Stimulated activated naive CD8-positive, alpha-beta T cell treated with anti-CD3 and anti-CD28 coated beads, Interleukin-15, Interleukin-2, amounts not matched to agents 100 ng/mL and 50 ng/mL, for 24 hours (primary cell): ENCODE measurements at regions not wholly inside any gene's neighbourhood (a gene's known extent, or its start where the extent isn't known, plus 50 kb on each side); places are given as distances from the start of the nearest gene placed in this dataset.

ENCODE experiments used
- H3K27ac Mint-ChIP-seq: one replicate; pipeline ENCODE4 v1.8.0; 2021; ENCODE audit warnings: mild to moderate bottlenecking, mixed read lengths
- H3K27me3 Mint-ChIP-seq: one replicate; pipeline ENCODE4 v1.8.0; 2021; ENCODE audit warnings: mixed read lengths
- H3K36me3 Mint-ChIP-seq: one replicate; pipeline ENCODE4 v1.8.0; 2021; ENCODE audit warnings: low read depth, mixed read lengths
- H3K4me1 Mint-ChIP-seq: one replicate; pipeline ENCODE4 v1.8.0; 2021; ENCODE audit warnings: low read depth, mixed read lengths
- H3K4me3 Mint-ChIP-seq: one replicate; pipeline ENCODE4 v1.8.0; 2021; ENCODE audit warnings: mild to moderate bottlenecking, mixed read lengths
- H3K9me3 Mint-ChIP-seq: one replicate; pipeline ENCODE4 v1.8.0; 2021; ENCODE audit warnings: mixed read lengths

- no peaks in the 10 kb centered on the region for H3K36me3 Mint-ChIP-seq
- H3K27me3 Mint-ChIP-seq: no peaks in the 10 kb centered on the region
- H3K4me1 Mint-ChIP-seq: no peaks in the 10 kb centered on the region
- H3K4me3 Mint-ChIP-seq: no peak overlapping the region
- H3K9me3 Mint-ChIP-seq: no peaks in the 10 kb centered on the region
- no peak overlapping the region for H3K27ac Mint-ChIP-seq
These were observed 551.9 kb downstream of the BNC2 start for GRCh38 chr9:16318516-16319060.

DNA sequence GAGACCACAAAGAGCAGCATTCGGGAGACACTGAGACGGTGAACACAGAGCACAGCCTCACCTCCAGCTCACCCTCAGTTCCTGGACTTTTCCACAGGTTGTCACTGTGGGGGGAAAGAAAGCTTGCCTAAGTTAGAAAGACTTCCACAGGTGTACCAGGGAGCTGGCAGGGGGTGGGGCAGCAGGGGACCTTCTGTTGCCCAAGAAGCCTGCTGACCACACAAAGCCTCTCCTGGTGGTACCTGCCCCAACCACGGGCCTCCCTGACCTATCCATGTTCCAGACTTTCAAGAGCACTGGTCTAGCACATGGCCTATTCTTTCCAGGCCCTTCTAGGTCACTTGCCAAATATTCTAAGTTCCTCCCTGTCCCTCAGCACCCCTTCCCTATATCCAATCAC lies 550.8 kb downstream of the BNC2 start:
- no peaks in the 10 kb centered on the region for H3K4me1 Mint-ChIP-seq
- H3K27ac Mint-ChIP-seq: no peak overlapping the region
- H3K9me3 Mint-ChIP-seq: no peaks in the 10 kb centered on the region

DNA sequence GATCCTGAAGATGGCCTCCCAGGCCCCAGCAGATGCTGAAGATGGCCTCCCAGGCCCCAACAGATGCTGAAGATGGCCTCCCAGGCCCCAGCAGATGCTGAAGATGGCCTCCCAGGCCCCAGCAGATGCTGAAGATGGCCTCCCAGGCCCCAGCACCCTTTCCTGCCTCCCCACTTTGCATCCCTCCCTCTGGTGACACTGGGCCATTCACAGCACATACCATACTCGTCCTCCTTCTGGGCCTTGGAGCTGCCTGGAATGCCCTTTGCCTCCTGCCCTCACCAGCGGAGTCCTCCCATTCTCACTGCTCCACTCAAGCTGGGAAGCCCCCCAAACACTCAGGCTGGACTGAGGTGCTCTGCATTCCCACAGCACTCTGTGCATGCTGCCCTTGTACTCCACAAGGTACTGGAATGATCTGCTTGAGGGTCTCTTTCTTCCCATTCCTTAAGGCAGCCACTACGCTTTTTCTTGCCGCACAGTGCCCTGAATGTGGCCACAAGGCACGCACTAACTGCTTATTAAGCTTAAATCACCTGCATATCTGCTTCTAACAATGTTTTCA lies 550.0 kb downstream of the BNC2 start:
- no peak overlapping the region for H3K27ac Mint-ChIP-seq
- no peaks in the 10 kb centered on the region for H3K9me3 Mint-ChIP-seq
- H3K4me3 Mint-ChIP-seq: no peak overlapping the region
- H3K36me3 Mint-ChIP-seq: no peaks in the 10 kb centered on the region
- no peaks in the 10 kb centered on the region for H3K4me1 Mint-ChIP-seq
- H3K27me3 Mint-ChIP-seq: no peaks in the 10 kb centered on the region

More for the DNA sequence above, 550.8 kb downstream of the BNC2 start:
- H3K4me3 Mint-ChIP-seq: no peak overlapping the region
- no peaks in the 10 kb centered on the region for H3K36me3 Mint-ChIP-seq
- H3K27me3 Mint-ChIP-seq: no peaks in the 10 kb centered on the region

- Mint-ChIP-seq H3K27ac (no peak overlapping the region), H3K4me1 (no peaks in the 10 kb centered on the region), H3K27me3 (no peaks in the 10 kb centered on the region), H3K9me3 (no peaks in the 10 kb centered on the region), H3K4me3 (no peak overlapping the region), H3K36me3 (no peaks in the 10 kb centered on the region)
These were observed 548.9 kb downstream of the BNC2 start for GRCh38 chr9:16321461-16322119.

DNA sequence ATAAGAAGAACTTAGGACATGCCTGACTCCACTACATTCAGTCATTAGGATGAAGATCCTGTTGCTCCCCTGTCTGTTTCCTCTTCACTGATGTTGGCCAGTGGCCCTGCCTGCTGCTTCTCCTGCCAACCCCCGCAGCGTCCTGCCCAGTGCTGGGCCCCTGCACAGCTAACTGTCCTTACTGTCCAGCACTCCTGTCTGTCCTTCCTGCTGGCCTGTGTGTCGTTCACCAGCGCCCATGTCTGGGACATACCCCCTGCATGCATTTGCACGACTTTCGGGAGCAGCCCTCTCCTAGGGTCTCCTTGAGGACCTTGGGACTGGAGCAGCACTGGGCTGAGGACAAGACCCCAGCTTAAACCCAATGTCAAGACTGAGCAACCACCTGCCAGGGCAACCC lies 547.6 kb downstream of the BNC2 start:
- H3K36me3 Mint-ChIP-seq: no peaks in the 10 kb centered on the region
- H3K9me3 Mint-ChIP-seq: no peaks in the 10 kb centered on the region
- no peaks in the 10 kb centered on the region for H3K27me3 Mint-ChIP-seq
- H3K27ac Mint-ChIP-seq: no peak overlapping the region
- no peak overlapping the region for H3K4me3 Mint-ChIP-seq
- no peaks in the 10 kb centered on the region for H3K4me1 Mint-ChIP-seq

DNA sequence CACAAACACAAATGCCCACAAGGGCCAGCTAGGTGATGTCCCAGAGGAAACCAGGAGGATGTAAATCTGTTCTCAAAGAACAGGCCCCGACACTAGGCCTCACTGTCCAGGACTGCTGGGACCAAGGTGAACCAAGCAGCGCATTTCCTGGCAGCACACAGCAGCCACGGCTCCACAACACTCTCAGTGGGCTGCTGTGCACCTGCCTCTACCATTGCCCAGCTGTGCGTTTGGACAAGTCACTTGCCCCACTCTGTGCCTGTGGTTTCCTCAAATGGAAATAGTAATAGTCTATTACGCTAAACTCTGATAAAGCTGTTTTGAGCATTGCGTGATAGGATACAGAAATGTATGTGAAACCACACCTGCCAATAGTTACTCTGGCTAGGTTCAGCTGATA lies 544.5 kb downstream of the BNC2 start:
- H3K27ac Mint-ChIP-seq: no peak overlapping the region
- no peaks in the 10 kb centered on the region for H3K9me3 Mint-ChIP-seq
- no peaks in the 10 kb centered on the region for H3K36me3 Mint-ChIP-seq
- no peaks in the 10 kb centered on the region for H3K27me3 Mint-ChIP-seq
- H3K4me1 Mint-ChIP-seq: no peaks in the 10 kb centered on the region
- no peak overlapping the region for H3K4me3 Mint-ChIP-seq

- Mint-ChIP-seq H3K27ac (no peak overlapping the region), H3K27me3 (no peaks in the 10 kb centered on the region), H3K4me1 (no peaks in the 10 kb centered on the region), H3K9me3 (no peaks in the 10 kb centered on the region), H3K36me3 (no peaks in the 10 kb centered on the region), H3K4me3 (no peak overlapping the region)
These were observed 542.1 kb downstream of the BNC2 start for GRCh38 chr9:16328349-16328748.

- Mint-ChIP-seq H3K27me3 (no peaks in the 10 kb centered on the region), H3K9me3 (no peaks in the 10 kb centered on the region), H3K4me3 (no peak overlapping the region), H3K4me1 (no peaks in the 10 kb centered on the region), H3K36me3 (no peaks in the 10 kb centered on the region), H3K27ac (no peak overlapping the region)
These were observed 540.8 kb downstream of the BNC2 start for GRCh38 chr9:16329671-16330113.

GRCh38 chr9:16331031-16331430 lies 539.4 kb downstream of the BNC2 start:
- Mint-ChIP-seq H3K27me3 (no peaks in the 10 kb centered on the region), H3K4me1 (no peaks in the 10 kb centered on the region), H3K9me3 (peaks cover under 1% of the 10 kb centered on the region), H3K4me3 (no peak overlapping the region), H3K36me3 (no peaks in the 10 kb centered on the region), H3K27ac (no peak overlapping the region)

- Mint-ChIP-seq H3K27ac (no peak overlapping the region), H3K27me3 (no peaks in the 10 kb centered on the region), H3K4me3 (no peak overlapping the region), H3K36me3 (no peaks in the 10 kb centered on the region), H3K4me1 (no peaks in the 10 kb centered on the region), H3K9me3 (peaks cover 3% of the 10 kb centered on the region)
These were observed 538.9 kb downstream of the BNC2 start for GRCh38 chr9:16331527-16331926.

DNA sequence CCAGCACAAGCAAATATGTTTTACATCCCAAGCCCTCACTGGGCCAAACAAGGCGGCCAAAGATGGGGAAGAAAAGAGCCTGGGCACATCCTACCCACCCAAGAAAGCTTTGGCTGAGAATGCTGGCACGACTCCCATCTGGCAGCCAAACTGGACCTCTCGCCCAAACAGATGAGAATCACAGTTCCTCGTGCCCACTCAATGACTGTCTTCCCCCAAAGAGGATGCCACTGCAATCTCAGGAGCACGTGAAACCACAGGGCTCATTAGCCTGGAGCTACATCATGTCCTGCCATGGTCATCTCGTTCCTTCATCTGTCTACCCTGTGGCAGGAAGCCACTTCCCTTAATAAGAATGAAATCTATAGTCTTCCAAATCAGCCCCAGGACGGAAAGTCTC lies 536.8 kb downstream of the BNC2 start:
- Mint-ChIP-seq H3K4me1 (no peaks in the 10 kb centered on the region), H3K27me3 (no peaks in the 10 kb centered on the region), H3K9me3 (peaks cover 7% of the 10 kb centered on the region), H3K27ac (no peak overlapping the region), H3K36me3 (no peaks in the 10 kb centered on the region), H3K4me3 (no peak overlapping the region)

DNA sequence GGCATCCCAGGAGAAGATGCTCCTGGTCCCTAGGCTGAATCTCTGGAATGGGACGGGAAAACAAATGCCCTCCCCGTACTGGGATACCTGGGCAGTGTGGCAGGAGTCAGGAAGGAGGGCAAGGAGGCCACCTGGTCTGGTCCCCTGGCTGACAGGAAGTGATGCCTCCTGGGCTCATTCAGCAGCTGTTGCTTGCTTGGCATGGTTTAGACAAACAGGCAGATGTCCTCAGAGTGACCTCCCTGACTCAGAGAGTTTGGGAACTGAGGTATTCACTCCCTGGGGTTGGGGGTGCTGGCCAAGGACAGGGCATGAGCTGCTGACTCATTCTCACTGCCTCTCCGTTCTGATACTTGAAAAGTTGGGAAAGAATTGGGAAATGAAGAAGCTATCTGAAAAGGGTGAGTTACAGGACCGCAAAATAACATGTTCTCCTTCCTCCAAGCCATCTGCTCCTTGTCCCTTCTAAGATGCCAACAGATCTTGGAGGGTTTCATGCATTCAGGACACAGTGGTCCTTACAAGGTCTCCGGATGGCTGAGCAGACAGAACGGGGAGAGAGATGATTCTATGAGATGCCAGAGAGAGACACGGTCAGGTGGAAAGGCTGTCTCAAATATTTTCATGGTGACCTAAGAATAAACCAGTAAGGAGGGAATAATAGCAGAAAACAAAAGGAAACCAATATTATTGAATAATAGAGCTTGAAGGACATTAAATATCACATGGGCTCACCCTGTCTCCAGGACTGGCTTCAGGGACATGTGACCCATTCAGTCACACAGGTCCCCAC lies 534.5 kb downstream of the BNC2 start:
- Mint-ChIP-seq H3K27ac (no peak overlapping the region), H3K27me3 (no peaks in the 10 kb centered on the region), H3K4me3 (no peak overlapping the region), H3K4me1 (no peaks in the 10 kb centered on the region), H3K9me3 (peaks cover 7% of the 10 kb centered on the region), H3K36me3 (no peaks in the 10 kb centered on the region)

GRCh38 chr9:16336833-16337232 lies 533.6 kb downstream of the BNC2 start:
- Mint-ChIP-seq H3K4me3 (no peak overlapping the region), H3K27ac (no peak overlapping the region), H3K27me3 (no peaks in the 10 kb centered on the region), H3K9me3 (peaks cover 7% of the 10 kb centered on the region), H3K4me1 (no peaks in the 10 kb centered on the region), H3K36me3 (no peaks in the 10 kb centered on the region)

GRCh38 chr9:16337322-16338029 lies 533.0 kb downstream of the BNC2 start:
- Mint-ChIP-seq H3K36me3 (no peaks in the 10 kb centered on the region), H3K9me3 (peaks cover 7% of the 10 kb centered on the region), H3K4me1 (no peaks in the 10 kb centered on the region), H3K4me3 (no peak overlapping the region), H3K27ac (no peak overlapping the region), H3K27me3 (no peaks in the 10 kb centered on the region)

- H3K9me3 Mint-ChIP-seq: peaks cover 5% of the 10 kb centered on the region
- no peak overlapping the region for H3K27ac Mint-ChIP-seq
- no peaks in the 10 kb centered on the region for H3K27me3 Mint-ChIP-seq
- H3K36me3 Mint-ChIP-seq: no peaks in the 10 kb centered on the region
- no peak overlapping the region for H3K4me3 Mint-ChIP-seq
- H3K4me1 Mint-ChIP-seq: no peaks in the 10 kb centered on the region
These were observed 529.3 kb downstream of the BNC2 start for GRCh38 chr9:16341177-16341576.
